Fibroblast of gingiva (primary cell): ENCODE measurements at regions not wholly inside any gene's neighbourhood (a gene's known extent, or its start where the extent isn't known, plus 50 kb on each side); places are given as distances from the start of the nearest gene placed in this dataset.
"Not testable (repeated sequence)": the region's sequence is repeated elsewhere in the genome, so short reads cannot be mapped to it uniquely, and the experiment has no call there.

Experiments used
- DNase-seq: peaks from one replicate; pipeline ENCODE4 v3.0.0-alpha.2; 2011; ENCODE audit warnings: low read depth

GRCh38 chr2:133624551-133624950, 56.3 kb upstream of the NCKAP5 start:
- DNase-seq, result no peak

GRCh38 chr2:133627741-133628140, 59.5 kb upstream of the NCKAP5 start:
- no peak for DNase-seq

- no peak for DNase-seq
These were observed 65.0 kb upstream of the NCKAP5 start for GRCh38 chr2:133633309-133633708.

GRCh38 chr2:133633881-133634409, 65.7 kb upstream of the NCKAP5 start:
- no peak for DNase-seq

DNA sequence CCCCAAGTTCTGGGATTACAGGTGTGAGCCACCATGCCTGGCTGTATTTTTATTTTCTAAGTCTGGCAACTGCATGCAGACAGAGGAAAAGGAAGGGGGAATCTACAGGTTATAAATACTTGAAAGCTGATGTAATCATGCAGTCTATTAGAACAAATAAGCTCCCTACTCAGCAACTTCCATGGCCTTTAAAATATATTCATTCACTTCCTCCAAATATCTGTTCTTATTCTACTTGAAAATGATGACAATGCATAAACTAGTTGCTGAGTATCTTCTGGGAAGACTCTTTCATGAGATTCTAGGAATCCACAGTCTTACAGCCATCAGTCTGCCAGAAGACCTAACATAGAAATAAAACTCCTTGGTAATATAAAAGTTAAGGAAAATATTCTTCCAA, 66.9 kb upstream of the NCKAP5 start:
- DNase-seq, result no peak

- DNase-seq, result no peak
These were observed 68.0 kb upstream of the NCKAP5 start for GRCh38 chr2:133636287-133636686.

GRCh38 chr2:133640103-133640502, 71.8 kb upstream of the NCKAP5 start:
- DNase-seq, result no peak

- DNase-seq, result no peak
These were observed 73.2 kb upstream of the NCKAP5 start for GRCh38 chr2:133641497-133641896.

DNA sequence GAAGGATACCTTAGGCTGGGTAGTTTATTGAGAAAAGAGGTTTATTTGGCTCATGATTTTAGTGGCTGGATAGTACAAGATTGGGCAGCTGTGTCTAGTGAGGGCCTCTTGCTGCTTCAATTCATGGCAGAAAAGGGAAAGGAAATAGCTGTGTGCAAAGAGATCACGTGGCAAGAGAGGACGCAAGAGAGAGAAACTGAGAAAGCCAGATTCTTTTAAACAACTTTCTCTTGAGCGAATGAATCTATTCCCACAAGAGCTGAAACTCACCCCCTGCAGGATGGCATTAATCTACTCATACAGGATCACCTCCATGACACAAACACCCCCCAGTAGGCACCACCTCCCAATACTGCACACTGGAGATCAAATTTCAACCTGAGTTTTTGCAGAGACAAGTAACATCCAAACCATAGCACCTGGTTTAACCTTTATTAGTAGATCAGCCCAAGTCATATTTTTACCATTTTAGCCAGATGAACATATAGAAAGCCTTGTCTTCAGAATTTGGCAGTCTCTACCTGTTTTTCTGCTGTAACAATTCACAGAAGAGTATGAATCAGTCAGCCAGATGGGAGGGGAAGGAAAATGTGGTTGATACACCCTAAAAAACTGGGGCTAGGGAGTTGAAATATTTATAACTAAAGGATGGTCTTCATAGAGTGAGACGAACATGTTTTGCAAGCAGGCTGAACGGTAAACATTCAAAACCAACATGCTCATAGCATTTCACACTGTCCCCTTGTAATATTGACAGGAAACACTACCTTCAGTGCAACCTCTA, 73.9 kb upstream of the NCKAP5 start:
- no peak for DNase-seq

DNA sequence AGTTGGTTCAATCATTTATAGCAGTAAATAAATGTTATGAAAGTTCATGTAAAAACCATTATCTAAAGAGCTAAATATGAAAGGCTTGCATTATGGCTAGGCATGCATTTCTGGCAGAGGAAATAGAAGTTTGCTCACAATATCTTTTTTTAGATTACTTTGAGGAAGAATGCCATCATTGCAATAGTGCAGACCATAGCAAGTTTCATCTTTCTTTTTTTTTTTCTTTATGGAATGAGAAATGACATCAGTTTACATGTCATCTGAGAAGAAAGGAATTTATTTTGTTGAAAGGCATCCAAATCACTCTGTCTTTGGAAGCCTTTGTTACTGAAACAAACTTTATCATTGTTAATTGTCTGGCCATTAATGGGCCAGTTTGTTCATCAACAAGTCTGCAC, 74.5 kb upstream of the NCKAP5 start:
- DNase-seq, result no peak

DNA sequence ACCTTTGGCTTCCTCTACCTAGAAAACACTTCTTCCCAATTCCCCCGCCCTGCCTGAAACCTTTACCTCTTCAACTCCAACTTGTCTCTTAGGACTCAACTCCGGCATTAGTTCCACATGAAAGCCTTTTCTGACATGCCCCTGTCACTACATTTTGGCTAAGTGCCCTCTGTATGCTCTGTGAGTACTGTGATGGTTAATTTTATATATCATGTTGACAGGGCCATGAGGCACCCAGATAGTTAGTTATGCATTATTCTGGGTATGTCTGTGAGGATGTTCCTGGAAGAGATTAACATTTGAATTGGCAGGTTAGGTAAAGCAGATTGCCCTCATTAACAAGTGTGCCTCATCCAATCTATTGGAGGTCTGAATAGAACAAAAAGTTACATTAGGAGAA, 75.6 kb upstream of the NCKAP5 start:
- DNase-seq, result no peak

DNA sequence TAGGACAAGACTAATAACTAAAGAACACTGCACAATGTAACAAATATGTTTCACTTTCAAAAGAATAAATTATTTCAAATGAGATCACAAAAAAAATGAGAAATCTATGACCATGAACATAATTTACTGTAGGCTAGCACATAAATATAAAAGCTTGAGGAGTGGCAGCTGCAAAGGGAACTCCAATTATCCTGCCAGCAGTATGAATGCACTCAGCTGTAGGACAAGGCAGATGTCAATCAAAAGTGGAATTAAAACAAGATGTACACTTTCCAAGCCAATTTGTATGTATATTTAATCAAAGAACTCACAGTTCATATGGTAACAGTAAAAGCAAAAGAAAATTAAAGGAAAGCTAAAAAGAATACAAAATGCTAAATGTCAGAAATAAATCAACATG, 76.6 kb upstream of the NCKAP5 start:
- no peak for DNase-seq

GRCh38 chr2:133647386-133647785, 79.1 kb upstream of the NCKAP5 start:
- not testable (repeated sequence) for DNase-seq

DNA sequence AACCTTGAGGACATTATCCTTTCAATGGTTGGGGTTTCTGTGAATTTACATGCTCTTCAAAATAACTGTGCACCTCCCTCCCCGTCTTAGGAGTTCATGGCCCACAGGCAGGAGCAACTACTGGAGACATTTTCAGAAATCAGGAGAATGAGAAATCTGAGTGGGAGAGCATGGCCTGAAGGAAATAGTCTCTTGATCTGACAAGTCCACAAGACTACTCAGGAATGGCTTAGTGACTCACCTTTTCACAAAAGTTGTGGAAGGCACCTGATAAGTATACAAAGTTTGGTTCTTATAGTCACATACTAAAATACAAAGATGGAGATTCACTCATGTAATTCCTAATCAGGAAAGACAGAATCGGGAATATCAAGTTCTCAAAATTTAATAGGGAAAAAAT, 83.6 kb upstream of the NCKAP5 start:
- no peak for DNase-seq

GRCh38 chr2:133652398-133652797, 84.1 kb upstream of the NCKAP5 start:
- no peak for DNase-seq

GRCh38 chr2:133653056-133653455, 84.8 kb upstream of the NCKAP5 start:
- no peak for DNase-seq

GRCh38 chr2:133654949-133655348, 86.7 kb upstream of the NCKAP5 start:
- DNase-seq, result no peak

DNA sequence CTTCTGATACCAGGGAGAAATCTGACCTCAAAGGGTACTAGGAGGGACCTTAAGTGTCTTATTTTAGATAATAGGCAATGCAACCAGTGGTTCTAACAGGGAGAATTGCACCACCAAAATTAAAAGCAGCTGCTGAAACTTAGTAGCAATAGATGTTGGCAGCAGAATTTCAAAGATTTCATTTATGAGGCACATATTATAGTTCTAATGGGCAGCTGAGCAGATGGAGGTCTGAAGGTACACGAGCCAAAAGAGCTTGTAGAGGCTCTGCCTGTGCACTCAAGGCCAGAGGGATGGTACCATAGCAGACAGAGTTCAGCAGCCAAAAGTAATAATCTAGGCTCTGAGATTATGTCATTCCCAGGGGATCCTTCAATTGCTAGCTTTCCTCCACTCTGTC, 87.3 kb upstream of the NCKAP5 start:
- DNase-seq, result peak; percentile 13

DNA sequence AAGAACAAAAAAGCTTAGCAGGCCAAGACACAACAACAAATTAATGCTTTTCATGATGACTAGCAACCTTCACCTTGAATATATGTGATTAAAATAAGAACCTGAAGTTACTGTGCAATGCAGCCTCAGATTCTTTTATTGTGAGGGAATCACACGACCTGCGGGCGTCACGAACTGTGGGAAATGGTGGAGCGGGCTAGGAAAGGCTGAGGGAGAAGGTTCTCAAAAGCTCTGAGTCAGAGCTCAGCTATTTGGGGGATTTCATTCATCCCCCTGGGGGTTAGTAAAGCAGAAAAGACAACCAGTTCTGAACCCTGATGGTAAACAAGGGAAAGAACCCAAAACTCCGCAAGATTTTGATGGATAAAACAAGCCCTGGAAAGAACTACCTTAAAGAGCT, 89.3 kb upstream of the NCKAP5 start:
- no peak for DNase-seq

GRCh38 chr2:133658020-133658903, 90.0 kb upstream of the NCKAP5 start:
- no peak for DNase-seq

DNA sequence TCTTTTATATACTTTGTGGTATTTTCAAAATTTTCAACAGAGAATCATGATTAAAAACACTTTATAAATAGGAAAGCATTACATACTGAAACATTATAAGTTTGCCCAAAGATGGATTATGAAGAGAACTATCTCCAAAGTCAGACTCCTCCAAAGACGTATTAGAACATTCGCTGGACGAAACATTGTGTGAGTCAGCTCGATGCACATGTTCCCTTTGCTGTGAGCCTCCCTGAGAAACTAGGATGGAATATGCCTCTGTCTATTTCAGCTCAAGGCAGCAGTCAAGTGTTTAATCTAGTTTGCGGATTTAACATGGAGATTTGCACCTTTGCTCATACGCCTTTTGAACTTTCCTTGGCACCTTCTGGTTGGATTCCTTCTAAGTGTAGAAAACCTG, 92.2 kb upstream of the NCKAP5 start:
- DNase-seq, result no peak

DNA sequence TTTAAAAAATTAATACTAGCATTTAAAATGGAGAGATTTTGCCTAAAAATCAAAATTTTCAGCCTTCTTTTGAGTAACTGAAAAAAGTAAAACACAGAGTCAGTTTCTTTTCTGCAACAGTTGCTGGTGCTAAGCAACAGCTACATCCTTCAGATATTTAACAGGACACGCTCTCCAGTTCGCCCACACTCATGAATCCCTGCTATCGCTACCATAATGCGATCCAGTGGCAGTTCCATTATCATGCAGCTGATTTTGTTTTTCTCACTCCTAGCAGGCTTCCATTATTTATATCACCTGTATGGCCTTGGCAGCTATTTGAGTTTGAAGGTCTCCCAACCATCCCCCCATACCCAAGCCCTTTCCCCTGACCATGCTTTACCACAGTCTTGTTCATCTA, 93.1 kb upstream of the NCKAP5 start:
- DNase-seq, result no peak

DNA sequence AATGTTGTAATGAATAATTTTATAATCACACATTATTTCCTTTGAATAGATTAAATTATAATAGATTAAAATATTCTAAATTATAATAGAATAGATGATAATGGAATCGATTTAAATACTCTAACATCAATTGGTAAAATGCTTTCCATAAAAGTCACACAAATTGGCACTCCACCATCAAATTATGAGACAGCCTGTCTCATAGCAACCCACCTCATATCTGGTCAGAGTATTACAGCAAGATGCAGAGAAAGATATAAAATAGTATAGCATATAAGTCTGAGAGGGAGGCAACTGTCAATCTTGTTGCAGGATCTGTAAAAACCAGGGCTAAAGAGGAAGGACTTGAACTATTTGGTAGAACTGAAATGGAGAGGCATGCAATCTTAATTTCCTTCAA, 98.4 kb upstream of the NCKAP5 start:
- DNase-seq, result no peak
